ENCODE measurements at regions not wholly inside any gene's neighbourhood (a gene's known extent, or its start where the extent isn't known, plus 50 kb on each side); places are given as distances from the start of the nearest gene placed in this dataset.

DNA sequence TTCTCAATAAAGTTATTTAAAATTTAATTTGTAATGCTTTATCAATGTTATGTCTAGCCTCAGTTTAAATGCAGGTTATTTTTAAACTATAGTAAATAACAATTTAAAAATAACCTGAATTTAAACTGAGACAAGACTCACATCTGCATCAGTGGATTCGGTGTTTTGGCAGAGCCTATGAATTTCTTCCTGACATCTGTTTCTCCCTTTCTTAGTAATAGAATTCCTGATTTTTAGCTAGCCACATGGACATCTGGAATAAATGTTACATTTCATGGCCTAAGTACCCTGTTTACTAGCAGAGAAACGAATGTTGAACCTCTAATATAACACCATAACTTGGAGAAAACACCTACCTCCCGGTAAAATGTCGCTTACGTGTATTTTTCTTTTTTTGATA, 1141.6 kb upstream of the ADGRL2 start:
- peaks cover 4% of the 10 kb centered on the region for H3K9me3 Mint-ChIP-seq (ENCODE audit: low read depth)
- H3K36me3 Mint-ChIP-seq, result no peaks in the 10 kb centered on the region
- no peaks in the 10 kb centered on the region for H3K4me1 Mint-ChIP-seq
- CTCF ChIA-PET, result no interaction called here
- ATAC-seq (no peak), DNase-seq (no peak)
- no peaks in the 10 kb centered on the region for H3K27me3 Mint-ChIP-seq
- H3K27ac Mint-ChIP-seq, result no peak overlapping the region
- no peak overlapping the region for H3K4me3 Mint-ChIP-seq

DNA sequence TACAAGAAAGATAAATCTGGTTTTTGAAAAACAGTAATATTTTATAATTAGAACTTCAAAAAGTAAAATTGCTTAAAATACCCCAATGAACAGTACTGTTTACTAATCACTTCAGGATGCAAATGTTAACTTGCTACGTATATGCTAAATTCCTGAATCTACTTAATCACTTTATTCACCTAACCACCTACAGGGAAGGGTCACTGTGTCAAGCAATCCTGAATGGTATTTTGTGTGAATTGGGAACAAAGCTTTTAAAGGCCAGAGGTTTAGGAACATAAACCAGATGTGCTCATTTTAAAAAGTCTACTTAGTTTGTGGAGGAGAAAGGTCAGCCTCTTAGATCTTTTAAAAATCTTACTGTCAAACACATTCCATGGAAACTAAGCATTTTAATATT, 1143.0 kb upstream of the ADGRL2 start:
- Mint-ChIP-seq H3K27me3 (no peaks in the 10 kb centered on the region), H3K9me3 (ENCODE audit: low read depth) (peaks cover 8% of the 10 kb centered on the region), H3K4me1 (no peaks in the 10 kb centered on the region), H3K36me3 (no peaks in the 10 kb centered on the region), H3K27ac (no peak overlapping the region), H3K4me3 (no peak overlapping the region)
- ATAC-seq, result no peak
- DNase-seq, result no peak
- CTCF ChIA-PET, result no interaction called here

DNA sequence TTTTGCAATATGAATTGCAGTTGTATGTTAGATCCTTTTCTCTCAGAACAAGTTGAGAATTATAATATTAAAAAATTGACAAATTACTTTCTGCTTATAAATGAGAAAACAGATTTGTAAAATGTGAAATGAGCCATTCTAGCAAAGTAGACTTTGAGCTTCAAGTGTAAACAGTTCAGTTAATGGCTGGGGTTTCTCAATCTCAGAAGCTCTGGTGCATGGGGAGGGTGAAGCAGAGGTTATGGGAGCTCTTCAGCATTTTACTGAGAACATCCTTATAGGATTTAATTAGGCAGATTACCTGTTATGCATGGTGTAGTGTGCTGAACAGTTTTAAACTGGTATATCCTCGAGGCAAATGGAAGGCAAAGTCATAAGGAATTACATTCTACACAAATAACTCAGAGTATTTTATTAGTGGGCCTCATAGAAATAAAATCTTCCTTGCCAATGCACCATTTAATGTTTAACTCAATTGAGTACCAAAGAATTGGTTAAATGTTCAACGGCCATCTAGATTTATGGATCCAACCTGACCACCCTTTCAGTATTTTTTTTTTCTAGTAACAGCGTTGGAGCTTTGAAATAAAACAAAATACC, 1143.6 kb upstream of the ADGRL2 start:
- peaks cover 8% of the 10 kb centered on the region for H3K9me3 Mint-ChIP-seq (ENCODE audit: low read depth)
- no peak overlapping the region for H3K4me3 Mint-ChIP-seq
- CTCF ChIA-PET, result no interaction called here
- ATAC-seq (no peak), DNase-seq (no peak)
- no peaks in the 10 kb centered on the region for H3K36me3 Mint-ChIP-seq
- no peaks in the 10 kb centered on the region for H3K4me1 Mint-ChIP-seq
- H3K27me3 Mint-ChIP-seq, result no peaks in the 10 kb centered on the region
- H3K27ac Mint-ChIP-seq, result no peak overlapping the region

DNA sequence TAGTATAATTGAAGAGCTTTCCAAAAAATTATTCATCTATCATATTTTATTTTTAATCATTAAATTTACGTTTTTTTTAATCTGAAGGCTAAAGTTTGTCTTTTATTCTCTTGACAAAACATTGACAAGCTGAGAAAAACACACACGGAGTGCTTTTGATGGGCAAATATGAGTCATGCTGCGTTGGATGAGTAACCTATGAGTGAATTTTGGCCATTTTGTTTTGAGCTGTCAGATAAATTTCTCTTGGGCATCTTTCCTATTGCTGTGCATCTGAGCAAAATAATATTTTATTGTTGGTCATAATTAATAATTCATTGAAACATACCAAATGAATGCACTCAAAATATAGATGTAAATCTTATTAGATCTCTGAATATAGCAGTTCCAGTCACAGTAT, 1144.1 kb upstream of the ADGRL2 start:
- ATAC-seq, result no peak
- CTCF ChIA-PET, result no interaction called here
- Mint-ChIP-seq H3K27ac (no peak overlapping the region), H3K4me3 (no peak overlapping the region), H3K9me3 (ENCODE audit: low read depth) (peaks cover 8% of the 10 kb centered on the region), H3K4me1 (no peaks in the 10 kb centered on the region), H3K27me3 (no peaks in the 10 kb centered on the region), H3K36me3 (no peaks in the 10 kb centered on the region)
- no peak for DNase-seq

DNA sequence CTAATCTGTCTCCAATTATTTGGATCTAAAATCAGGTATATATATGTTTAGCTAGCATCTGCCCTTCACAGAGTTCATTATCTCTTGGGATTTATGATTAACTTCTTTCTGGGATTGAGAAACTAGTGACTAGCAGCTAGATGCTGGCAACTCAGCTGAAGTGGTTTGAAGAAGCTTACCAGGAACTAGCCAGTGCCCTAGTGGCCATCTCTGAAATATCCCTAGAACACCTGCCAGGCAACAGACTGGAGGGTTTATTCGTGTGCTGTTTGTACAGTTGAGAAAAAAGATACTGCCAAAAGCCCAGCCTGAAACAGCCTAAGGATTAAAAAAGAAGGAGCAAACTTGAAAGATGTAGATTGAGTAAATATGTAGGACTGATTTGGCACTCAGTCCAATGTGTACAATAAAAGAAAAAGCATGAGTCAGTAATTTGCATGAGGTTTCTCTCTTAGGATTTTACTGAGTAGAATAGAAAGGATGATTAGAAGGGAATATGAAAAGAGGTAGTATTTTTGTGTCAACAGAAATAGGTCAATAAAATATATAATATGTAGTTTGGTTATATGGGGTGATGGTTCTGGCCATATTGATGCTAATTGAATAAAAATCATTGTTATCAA, 1144.6 kb upstream of the ADGRL2 start:
- ATAC-seq (no peak), DNase-seq (no peak)
- Mint-ChIP-seq H3K27me3 (no peaks in the 10 kb centered on the region), H3K9me3 (ENCODE audit: low read depth) (peaks cover 5% of the 10 kb centered on the region), H3K4me3 (no peak overlapping the region), H3K36me3 (no peaks in the 10 kb centered on the region), H3K4me1 (no peaks in the 10 kb centered on the region), H3K27ac (no peak overlapping the region)
- CTCF ChIA-PET, result no interaction called here

DNA sequence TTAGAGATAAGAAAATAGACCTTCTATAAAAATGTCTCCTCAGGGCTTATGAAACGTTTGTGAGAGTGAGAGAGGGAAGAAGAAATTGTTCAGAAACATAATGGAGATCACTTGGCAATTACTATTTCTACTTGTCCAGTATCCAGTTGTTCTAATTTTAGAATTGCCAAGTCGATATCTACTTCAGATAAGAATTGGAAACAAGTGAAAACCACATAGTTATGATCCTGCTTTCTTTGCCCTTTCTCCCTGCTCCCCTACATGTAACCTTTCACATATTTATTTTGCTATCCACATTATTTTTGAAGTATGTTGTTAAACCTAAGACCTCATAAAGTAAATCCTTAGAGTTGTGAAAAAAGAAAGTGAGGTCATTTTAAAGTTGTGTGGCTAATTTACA, 1154.7 kb upstream of the ADGRL2 start:
- no peaks in the 10 kb centered on the region for H3K4me1 Mint-ChIP-seq
- DNase-seq, result no peak
- no peaks in the 10 kb centered on the region for H3K36me3 Mint-ChIP-seq
- peaks cover 11% of the 10 kb centered on the region for H3K9me3 Mint-ChIP-seq (ENCODE audit: low read depth)
- H3K27me3 Mint-ChIP-seq, result no peaks in the 10 kb centered on the region
- ATAC-seq, result no peak
- H3K4me3 Mint-ChIP-seq, result no peak overlapping the region
- CTCF ChIA-PET, result interaction anchor here (0.7 kb wide), 1 partner anchor 912 kb away, joined by 3 read pairs; no protein-coding TSS in a partner anchor
- no peak overlapping the region for H3K27ac Mint-ChIP-seq

DNA sequence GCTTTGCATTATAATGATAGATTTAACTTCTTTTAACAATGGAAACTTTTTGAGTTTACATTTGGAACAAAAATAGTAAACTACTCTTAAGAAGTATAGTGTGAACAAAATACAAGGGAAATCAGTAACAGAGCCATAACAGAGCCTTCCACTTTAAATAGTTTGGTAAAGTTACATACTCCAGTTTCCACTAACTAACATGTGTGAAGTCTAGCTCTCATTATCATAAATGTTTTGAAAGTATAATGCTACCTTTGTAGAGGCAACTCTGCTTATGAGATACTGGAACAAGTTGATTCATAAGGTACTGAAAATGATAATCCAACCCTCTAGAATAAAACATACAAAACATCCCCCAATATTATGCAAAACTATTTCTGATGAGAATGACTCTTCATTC, 1155.1 kb upstream of the ADGRL2 start:
- H3K36me3 Mint-ChIP-seq, result no peaks in the 10 kb centered on the region
- peaks cover 14% of the 10 kb centered on the region for H3K9me3 Mint-ChIP-seq (ENCODE audit: low read depth)
- DNase-seq (no peak), ATAC-seq (no peak)
- no peak overlapping the region for H3K27ac Mint-ChIP-seq
- CTCF ChIA-PET, result interaction anchor here (0.7 kb wide), 1 partner anchor 913 kb away, joined by 3 read pairs; no protein-coding TSS in a partner anchor
- H3K27me3 Mint-ChIP-seq, result no peaks in the 10 kb centered on the region
- H3K4me3 Mint-ChIP-seq, result no peak overlapping the region
- no peaks in the 10 kb centered on the region for H3K4me1 Mint-ChIP-seq

DNA sequence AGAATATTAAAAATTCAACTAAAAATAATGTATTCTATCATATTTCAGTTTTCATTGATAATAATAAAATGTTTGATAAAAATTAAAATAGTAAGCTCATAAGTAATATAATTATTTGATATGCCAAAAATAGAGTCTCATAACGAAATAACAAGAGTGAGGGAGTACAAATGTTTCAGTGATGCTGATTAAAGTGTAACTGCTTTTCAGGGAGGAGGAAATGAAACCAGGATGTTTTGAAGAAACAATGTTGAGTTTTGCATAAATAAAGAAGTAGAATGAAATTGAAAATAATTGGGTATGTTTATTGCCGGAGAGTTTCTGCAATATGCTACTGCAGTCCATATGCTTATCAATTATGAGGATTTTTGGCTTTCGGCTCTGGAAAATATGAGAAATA, 1159.8 kb upstream of the ADGRL2 start:
- Mint-ChIP-seq H3K36me3 (no peaks in the 10 kb centered on the region), H3K4me1 (no peaks in the 10 kb centered on the region)

DNA sequence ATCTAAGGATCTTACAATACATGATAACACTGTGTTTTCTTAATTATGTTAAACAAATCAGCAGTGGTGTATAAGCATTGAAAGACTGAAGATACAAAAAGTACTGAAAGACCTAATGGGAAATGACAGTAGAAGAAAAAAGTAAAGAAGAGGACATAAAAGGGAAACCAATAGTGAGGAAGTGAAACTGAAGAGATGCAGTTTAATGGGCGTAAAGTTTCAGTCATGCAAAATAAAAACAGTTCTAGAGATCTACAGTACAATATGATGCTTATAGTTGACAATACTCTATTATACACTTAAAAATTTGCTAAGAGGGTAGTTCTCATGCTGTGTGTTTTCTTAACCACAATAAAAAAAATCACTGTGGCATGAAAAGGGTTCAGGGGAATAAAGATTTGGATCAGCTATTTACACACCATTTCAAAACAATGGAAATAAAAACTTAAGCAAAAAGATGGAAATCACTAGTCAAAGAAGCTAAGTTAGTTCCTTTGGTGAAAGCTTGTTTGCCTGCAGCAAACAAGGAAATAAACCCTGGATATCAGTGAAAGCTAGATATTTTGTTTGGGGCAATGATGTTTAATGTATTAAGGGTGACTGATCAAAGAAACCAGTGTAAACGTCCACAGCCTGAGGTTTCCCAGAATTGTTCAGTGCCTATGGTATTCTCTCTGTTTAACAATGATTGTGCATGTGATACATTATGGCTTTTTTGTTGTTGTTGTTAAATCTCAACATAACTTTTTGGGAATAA, 1160.8 kb upstream of the ADGRL2 start:
- Mint-ChIP-seq H3K4me1 (no peaks in the 10 kb centered on the region), H3K27ac (no peak overlapping the region), H3K4me3 (no peak overlapping the region), H3K36me3 (no peaks in the 10 kb centered on the region), H3K27me3 (no peaks in the 10 kb centered on the region), H3K9me3 (ENCODE audit: low read depth) (peaks cover 9% of the 10 kb centered on the region)
- ATAC-seq (no peak), DNase-seq (no peak)
- CTCF ChIA-PET, result no interaction called here

More for the DNA sequence above, 1159.8 kb upstream of the ADGRL2 start:
- no peaks in the 10 kb centered on the region for H3K27me3 Mint-ChIP-seq
- ATAC-seq (no peak), DNase-seq (no peak)
- H3K27ac Mint-ChIP-seq, result no peak overlapping the region
- peaks cover 9% of the 10 kb centered on the region for H3K9me3 Mint-ChIP-seq (ENCODE audit: low read depth)
- no peak overlapping the region for H3K4me3 Mint-ChIP-seq
- CTCF ChIA-PET, result no interaction called here

DNA sequence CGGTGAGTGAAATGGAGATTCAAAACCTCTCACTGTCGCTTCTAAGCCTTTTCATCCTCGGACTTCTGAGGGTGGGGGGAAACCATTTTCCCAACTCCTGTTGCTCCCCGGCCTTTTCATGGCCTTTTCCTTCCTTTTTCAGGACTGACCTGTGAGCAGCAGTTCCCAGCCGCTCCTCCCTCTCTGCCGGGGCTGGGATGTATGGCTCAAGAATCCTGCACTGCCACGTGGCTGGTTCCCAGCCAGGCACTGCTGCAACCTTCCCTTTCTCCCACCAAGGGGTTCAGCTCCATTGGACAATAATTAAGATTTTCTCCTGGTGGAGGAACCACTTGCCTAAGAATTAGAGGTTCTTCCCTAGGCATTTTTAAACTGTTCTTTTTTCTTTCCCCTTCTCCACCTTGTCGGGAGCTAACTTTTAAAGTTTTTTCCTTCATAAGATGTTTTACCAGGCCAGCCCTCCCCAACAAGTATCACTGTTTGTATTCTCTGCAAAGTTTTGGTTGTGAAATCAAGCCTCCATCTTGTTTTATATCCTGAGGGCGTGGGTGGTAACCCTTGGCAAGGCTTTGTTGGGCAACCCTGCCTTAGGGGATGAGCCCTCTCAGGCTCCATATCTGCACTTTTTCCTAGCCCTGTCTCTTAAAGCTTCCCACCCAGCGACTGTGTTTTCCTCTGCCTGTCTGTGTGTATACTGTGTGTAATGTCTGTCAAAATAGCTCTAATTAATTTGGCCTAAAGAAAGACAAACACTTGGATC, 1166.6 kb upstream of the ADGRL2 start:
- DNase-seq (no peak), ATAC-seq (no peak)
- Mint-ChIP-seq H3K4me1 (no peaks in the 10 kb centered on the region), H3K27me3 (no peaks in the 10 kb centered on the region), H3K27ac (no peak overlapping the region), H3K36me3 (no peaks in the 10 kb centered on the region), H3K4me3 (no peak overlapping the region), H3K9me3 (ENCODE audit: low read depth) (peaks cover 5% of the 10 kb centered on the region)
- CTCF ChIA-PET, result no interaction called here

DNA sequence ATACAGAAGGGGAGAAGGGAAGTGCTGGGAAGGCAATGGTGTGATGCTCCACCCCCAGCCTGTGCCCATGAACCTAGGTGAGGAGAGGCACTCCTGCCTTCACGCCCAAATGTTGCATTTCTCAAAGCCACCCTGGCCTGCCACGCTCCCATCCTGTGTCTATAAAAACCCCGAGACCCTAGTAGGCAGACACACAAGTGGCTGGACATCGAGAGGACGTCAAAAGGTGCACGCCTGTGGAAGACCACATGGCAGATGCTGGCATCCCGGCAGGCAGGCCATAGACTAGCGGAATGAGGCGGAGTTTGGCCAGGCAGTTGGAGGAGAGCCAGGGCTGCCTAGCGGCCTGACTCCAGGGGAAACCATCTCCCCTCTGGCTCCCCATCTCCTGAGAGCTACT, 1168.5 kb upstream of the ADGRL2 start:
- peaks cover 7% of the 10 kb centered on the region for H3K9me3 Mint-ChIP-seq (ENCODE audit: low read depth)
- H3K27me3 Mint-ChIP-seq, result no peaks in the 10 kb centered on the region
- CTCF ChIA-PET, result no interaction called here
- no peaks in the 10 kb centered on the region for H3K4me1 Mint-ChIP-seq
- H3K27ac Mint-ChIP-seq, result no peak overlapping the region
- no peak overlapping the region for H3K4me3 Mint-ChIP-seq
- ATAC-seq, result no peak
- no peaks in the 10 kb centered on the region for H3K36me3 Mint-ChIP-seq
- DNase-seq, result no peak

DNA sequence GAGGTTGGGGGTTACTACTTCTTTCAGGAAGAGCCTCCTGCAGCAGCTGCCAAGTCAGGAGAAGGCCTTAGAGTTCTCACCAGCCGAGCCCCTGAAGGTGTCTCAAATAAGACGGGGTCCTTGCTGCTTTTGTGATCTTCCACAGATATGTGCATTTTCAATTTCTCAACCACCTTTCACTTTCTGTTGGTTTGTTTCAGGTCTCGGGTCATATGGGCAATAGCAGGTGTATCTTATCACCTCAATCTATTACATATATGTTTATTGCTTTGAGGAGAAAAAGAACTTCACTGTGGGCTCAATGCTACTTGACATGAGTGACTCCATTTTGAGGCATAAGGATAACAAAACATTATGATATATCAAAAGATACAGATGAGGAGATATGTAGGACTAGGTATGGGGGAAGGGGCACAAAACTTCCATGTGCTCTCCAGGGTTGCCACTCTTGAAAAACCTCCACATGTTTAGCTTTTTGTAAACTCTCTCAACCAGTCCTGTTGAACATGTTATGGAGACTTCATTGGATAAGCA, 1171.4 kb upstream of the ADGRL2 start:
- H3K9me3 Mint-ChIP-seq (ENCODE audit: low read depth), result peaks cover 7% of the 10 kb centered on the region
- no peaks in the 10 kb centered on the region for H3K36me3 Mint-ChIP-seq

DNA sequence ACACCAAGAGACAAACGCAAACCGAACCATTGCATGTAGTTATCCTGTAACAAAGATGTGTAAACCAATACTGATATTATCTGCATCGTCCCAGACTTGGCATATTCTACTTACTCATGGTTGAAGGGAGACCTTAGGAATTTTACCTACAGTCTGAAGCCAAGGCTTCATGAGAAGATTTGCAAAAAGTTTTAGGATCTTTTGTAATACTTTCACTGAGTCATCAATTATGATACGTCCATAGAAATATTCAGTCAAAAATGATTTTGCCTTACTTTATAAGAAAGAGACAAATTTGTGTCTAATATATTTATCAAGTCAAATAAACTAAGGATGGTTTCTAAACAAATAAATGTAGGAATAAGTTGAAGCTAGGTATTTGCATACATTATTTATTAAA, 1176.1 kb upstream of the ADGRL2 start:
- Mint-ChIP-seq H3K4me3 (no peak overlapping the region), H3K27me3 (no peaks in the 10 kb centered on the region), H3K36me3 (no peaks in the 10 kb centered on the region), H3K4me1 (no peaks in the 10 kb centered on the region), H3K27ac (no peak overlapping the region), H3K9me3 (ENCODE audit: low read depth) (peaks cover 7% of the 10 kb centered on the region)
- CTCF ChIA-PET, result no interaction called here
- ATAC-seq (no peak), DNase-seq (no peak)

More for the DNA sequence above, 1171.4 kb upstream of the ADGRL2 start:
- no peaks in the 10 kb centered on the region for H3K4me1 Mint-ChIP-seq
- H3K27me3 Mint-ChIP-seq, result no peaks in the 10 kb centered on the region
- ATAC-seq (no peak), DNase-seq (no peak)
- no peak overlapping the region for H3K27ac Mint-ChIP-seq
- no peak overlapping the region for H3K4me3 Mint-ChIP-seq
- CTCF ChIA-PET, result no interaction called here

All from activated CD8-positive, alpha-beta memory T cell treated with anti-CD3 and anti-CD28 coated beads, Interleukin-2, amount 10 ng/mL, durations not matched to agents 7 days and 5 days (primary cell).